ENCODE measurements at regions not wholly inside any gene's neighbourhood (a gene's known extent, or its start where the extent isn't known, plus 50 kb on each side); places are given as distances from the start of the nearest gene placed in this dataset.

DNA sequence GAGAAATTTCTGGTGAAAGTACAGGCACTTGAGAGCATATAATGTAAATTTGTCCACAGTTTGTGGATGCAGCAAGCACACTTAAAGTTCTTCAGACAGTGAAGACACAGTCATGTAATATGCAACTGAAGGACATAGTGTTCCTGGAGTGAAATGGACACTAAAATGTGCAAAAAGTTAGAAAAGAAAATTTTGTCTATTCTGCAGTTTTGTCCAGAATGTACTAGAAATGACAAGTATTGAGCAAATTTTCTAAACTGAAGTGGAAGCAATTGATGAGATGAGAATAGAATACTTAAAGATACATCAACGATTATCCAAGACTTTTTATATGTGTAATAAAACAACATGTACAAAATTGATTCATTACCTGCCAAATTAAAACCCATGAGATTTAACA lies 647.0 kb upstream of the IMPG1 start:
- H3K27ac ChIP-seq (ENCODE audit: low read length) = no peak overlapping the region
- H3K9me3 ChIP-seq (ENCODE audit: insufficient read depth, low read length, severe bottlenecking) = no peaks in the 10 kb centered on the region
- no peak overlapping the region for H2AFZ ChIP-seq (ENCODE audit: low read depth, low read length)
- no peaks in the 10 kb centered on the region for H3K27me3 ChIP-seq (ENCODE audit: insufficient read depth, low read length, poor library complexity)
- no peaks in the 10 kb centered on the region for H3K4me1 ChIP-seq (ENCODE audit: insufficient read depth, low read length)
- no peak for DNase-seq
- H3K79me2 ChIP-seq (ENCODE audit: insufficient read depth, low read length) = no peaks in the 10 kb centered on the region
- ATAC-seq (ENCODE audit: insufficient read depth, low read depth) = no peak
- no peak overlapping the region for H3K4me3 ChIP-seq (ENCODE audit: low read depth in 1 of 2, low read length in 2 of 2)
- H3K9ac ChIP-seq (ENCODE audit: low read depth, low read length) = no peak overlapping the region
- H3K36me3 ChIP-seq (ENCODE audit: insufficient read depth, low read length) = no peaks in the 10 kb centered on the region
- H3K4me2 ChIP-seq (ENCODE audit: insufficient read depth, low read length) = no peak overlapping the region
- TF ChIP-seq EZH2 (IDR thresholded peaks at IDR 0.05; ENCODE audit: borderline replicate concordance, low read depth, low read length, severe bottlenecking) = no peak
- no peaks in the 10 kb centered on the region for H4K20me1 ChIP-seq (ENCODE audit: insufficient read depth, low read length)

DNA sequence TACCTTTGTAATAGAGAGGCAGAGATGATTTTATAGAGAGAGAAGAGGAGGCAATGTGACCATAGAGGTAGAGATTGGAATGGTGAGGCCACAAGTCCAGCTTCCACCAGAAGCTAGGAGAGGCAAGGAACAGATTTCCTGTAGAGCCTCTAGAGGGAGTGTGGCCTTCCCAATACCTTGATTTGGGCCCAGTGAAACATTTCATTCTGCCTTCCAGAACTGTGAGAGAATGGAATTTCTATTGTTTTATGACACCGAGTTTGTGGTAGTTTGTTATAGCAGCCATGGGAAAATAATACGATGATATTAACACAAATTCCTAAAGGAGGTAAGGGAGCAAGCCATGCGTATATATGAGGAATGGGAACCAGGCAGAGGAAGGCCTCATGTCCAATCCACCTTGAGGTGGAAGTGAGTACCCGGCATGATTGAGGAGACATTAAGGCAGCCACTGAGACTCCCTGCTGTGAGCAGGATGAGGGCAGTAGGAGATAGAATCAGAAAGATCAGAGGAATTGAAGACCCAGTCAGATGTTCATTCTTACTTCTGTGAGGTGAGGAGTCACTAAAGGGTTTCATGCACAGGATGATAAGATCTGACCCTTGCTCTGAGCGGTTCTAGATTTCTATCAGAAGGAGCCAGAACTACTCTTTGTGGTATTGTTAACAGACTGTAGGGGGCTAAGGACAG lies 636.3 kb upstream of the IMPG1 start:
- DNase-seq = no peak
- no peak overlapping the region for H3K4me3 ChIP-seq (ENCODE audit: low read depth in 1 of 2, low read length in 2 of 2)

DNA sequence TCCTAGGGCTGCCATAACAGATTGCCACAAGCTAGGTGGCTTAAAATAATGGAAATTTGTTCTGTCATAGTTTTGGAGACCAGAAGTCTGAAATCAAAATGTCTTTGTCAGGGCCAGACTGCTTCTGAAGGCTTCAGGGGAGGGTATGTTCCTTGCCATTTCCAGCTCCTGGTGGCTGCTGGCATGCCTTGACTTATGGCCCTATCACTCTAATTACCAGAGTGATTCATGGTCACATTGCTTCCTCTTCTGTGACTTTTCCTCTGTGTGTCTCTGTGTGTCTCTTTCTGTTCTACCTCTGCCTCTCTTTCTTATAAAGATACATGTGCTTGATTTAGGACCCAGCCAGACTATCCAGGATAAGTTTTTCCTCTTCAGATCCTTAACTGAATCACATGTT lies 635.2 kb upstream of the IMPG1 start:
- Histone ChIP-seq H3K9ac (ENCODE audit: low read depth, low read length) (no peak overlapping the region), H3K79me2 (ENCODE audit: insufficient read depth, low read length) (no peaks in the 10 kb centered on the region), H3K27me3 (ENCODE audit: insufficient read depth, low read length, poor library complexity) (no peaks in the 10 kb centered on the region), H2AFZ (ENCODE audit: low read depth, low read length) (no peak overlapping the region), H4K20me1 (ENCODE audit: insufficient read depth, low read length) (no peaks in the 10 kb centered on the region), H3K4me2 (ENCODE audit: insufficient read depth, low read length) (no peak overlapping the region), H3K9me3 (ENCODE audit: insufficient read depth, low read length, severe bottlenecking) (no peaks in the 10 kb centered on the region), H3K4me3 (ENCODE audit: low read depth in 1 of 2, low read length in 2 of 2) (no peak overlapping the region), H3K36me3 (ENCODE audit: insufficient read depth, low read length) (no peaks in the 10 kb centered on the region), H3K27ac (ENCODE audit: low read length) (no peak overlapping the region), H3K4me1 (ENCODE audit: insufficient read depth, low read length) (no peaks in the 10 kb centered on the region)
- no peak for TF ChIP-seq EZH2 (IDR thresholded peaks at IDR 0.05; ENCODE audit: borderline replicate concordance, low read depth, low read length, severe bottlenecking)
- TF ChIP-seq, protein P1, sequence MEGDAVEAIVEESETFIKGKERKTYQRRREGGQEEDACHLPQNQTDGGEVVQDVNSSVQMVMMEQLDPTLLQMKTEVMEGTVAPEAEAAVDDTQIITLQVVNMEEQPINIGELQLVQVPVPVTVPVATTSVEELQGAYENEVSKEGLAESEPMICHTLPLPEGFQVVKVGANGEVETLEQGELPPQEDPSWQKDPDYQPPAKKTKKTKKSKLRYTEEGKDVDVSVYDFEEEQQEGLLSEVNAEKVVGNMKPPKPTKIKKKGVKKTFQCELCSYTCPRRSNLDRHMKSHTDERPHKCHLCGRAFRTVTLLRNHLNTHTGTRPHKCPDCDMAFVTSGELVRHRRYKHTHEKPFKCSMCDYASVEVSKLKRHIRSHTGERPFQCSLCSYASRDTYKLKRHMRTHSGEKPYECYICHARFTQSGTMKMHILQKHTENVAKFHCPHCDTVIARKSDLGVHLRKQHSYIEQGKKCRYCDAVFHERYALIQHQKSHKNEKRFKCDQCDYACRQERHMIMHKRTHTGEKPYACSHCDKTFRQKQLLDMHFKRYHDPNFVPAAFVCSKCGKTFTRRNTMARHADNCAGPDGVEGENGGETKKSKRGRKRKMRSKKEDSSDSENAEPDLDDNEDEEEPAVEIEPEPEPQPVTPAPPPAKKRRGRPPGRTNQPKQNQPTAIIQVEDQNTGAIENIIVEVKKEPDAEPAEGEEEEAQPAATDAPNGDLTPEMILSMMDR (IDR thresholded peaks at IDR 0.05; ENCODE audit: borderline replicate concordance, extremely low read depth, low read length, poor library complexity, severe bottlenecking) = no peak
- ATAC-seq (ENCODE audit: insufficient read depth, low read depth) (no peak), DNase-seq (no peak)

More for the DNA sequence above, 636.3 kb upstream of the IMPG1 start:
- no peak overlapping the region for H3K4me2 ChIP-seq (ENCODE audit: insufficient read depth, low read length)
- TF ChIP-seq, protein P1 (IDR thresholded peaks at IDR 0.05; ENCODE audit: borderline replicate concordance, extremely low read depth, low read length, poor library complexity, severe bottlenecking) = no peak
- TF ChIP-seq EZH2 (IDR thresholded peaks at IDR 0.05; ENCODE audit: borderline replicate concordance, low read depth, low read length, severe bottlenecking) = no peak
- H3K9ac ChIP-seq (ENCODE audit: low read depth, low read length) = no peak overlapping the region
- no peaks in the 10 kb centered on the region for H3K4me1 ChIP-seq (ENCODE audit: insufficient read depth, low read length)
- no peaks in the 10 kb centered on the region for H3K79me2 ChIP-seq (ENCODE audit: insufficient read depth, low read length)
- no peaks in the 10 kb centered on the region for H4K20me1 ChIP-seq (ENCODE audit: insufficient read depth, low read length)
- no peaks in the 10 kb centered on the region for H3K9me3 ChIP-seq (ENCODE audit: insufficient read depth, low read length, severe bottlenecking)
- no peak overlapping the region for H2AFZ ChIP-seq (ENCODE audit: low read depth, low read length)
- no peaks in the 10 kb centered on the region for H3K27me3 ChIP-seq (ENCODE audit: insufficient read depth, low read length, poor library complexity)
- no peak for ATAC-seq (ENCODE audit: insufficient read depth, low read depth)
- no peak overlapping the region for H3K27ac ChIP-seq (ENCODE audit: low read length)
- no peaks in the 10 kb centered on the region for H3K36me3 ChIP-seq (ENCODE audit: insufficient read depth, low read length)

- no peak overlapping the region for H3K4me3 ChIP-seq (ENCODE audit: low read depth in 1 of 2, low read length in 2 of 2)
- H3K27me3 ChIP-seq (ENCODE audit: insufficient read depth, low read length, poor library complexity) = no peaks in the 10 kb centered on the region
- TF ChIP-seq, protein P1 (IDR thresholded peaks at IDR 0.05; ENCODE audit: borderline replicate concordance, extremely low read depth, low read length, poor library complexity, severe bottlenecking) = no peak
- TF ChIP-seq EZH2 (IDR thresholded peaks at IDR 0.05; ENCODE audit: borderline replicate concordance, low read depth, low read length, severe bottlenecking) = no peak
- ATAC-seq (ENCODE audit: insufficient read depth, low read depth) = no peak
- H3K36me3 ChIP-seq (ENCODE audit: insufficient read depth, low read length) = no peaks in the 10 kb centered on the region
- H4K20me1 ChIP-seq (ENCODE audit: insufficient read depth, low read length) = no peaks in the 10 kb centered on the region
- H3K9me3 ChIP-seq (ENCODE audit: insufficient read depth, low read length, severe bottlenecking) = no peaks in the 10 kb centered on the region
- H2AFZ ChIP-seq (ENCODE audit: low read depth, low read length) = no peak overlapping the region
- no peaks in the 10 kb centered on the region for H3K4me1 ChIP-seq (ENCODE audit: insufficient read depth, low read length)
- no peak overlapping the region for H3K9ac ChIP-seq (ENCODE audit: low read depth, low read length)
- no peak overlapping the region for H3K27ac ChIP-seq (ENCODE audit: low read length)
- H3K79me2 ChIP-seq (ENCODE audit: insufficient read depth, low read length) = no peaks in the 10 kb centered on the region
- no peak overlapping the region for H3K4me2 ChIP-seq (ENCODE audit: insufficient read depth, low read length)
- no peak for DNase-seq
These were observed 634.2 kb upstream of the IMPG1 start for GRCh38 chr6:76706631-76707030.

Data from DND-41 (cell line).